RCC 7860 (cell line): ENCODE measurements at regions not wholly inside any gene's neighbourhood (a gene's known extent, or its start where the extent isn't known, plus 50 kb on each side); places are given as distances from the start of the nearest gene placed in this dataset.

Experiments used
- DNase-seq: peaks from one replicate; pipeline ENCODE4 v3.0.0-alpha.2; 2015; ENCODE audit warnings: low spot score
- FAIRE-seq: peaks from 2 replicates; lab custom pipeline; 2012; peaks lifted over from hg19 to GRCh38; lab: Jason Lieb, UNC

GRCh38 chr15:88742161-88742560, 61.1 kb upstream of the ACAN start:
- no peak for FAIRE-seq
- DNase-seq: no peak

- FAIRE-seq (no peak), DNase-seq (no peak)
These were observed 58.7 kb upstream of the ACAN start for GRCh38 chr15:88744548-88745020.

- no peak for FAIRE-seq
- no peak for DNase-seq
These were observed 58.2 kb upstream of the ACAN start for GRCh38 chr15:88745065-88745464.

- peak; percentile 79 for FAIRE-seq
- peak; percentile 17 for DNase-seq
These were observed 57.5 kb upstream of the ACAN start for GRCh38 chr15:88745696-88746095.

GRCh38 chr15:88746451-88746850, 56.8 kb upstream of the ACAN start:
- no peak for FAIRE-seq
- DNase-seq: no peak

GRCh38 chr15:88747111-88747510, 56.1 kb upstream of the ACAN start:
- FAIRE-seq (no peak), DNase-seq (no peak)

GRCh38 chr15:88747631-88748030, 55.6 kb upstream of the ACAN start:
- FAIRE-seq (no peak), DNase-seq (no peak)

GRCh38 chr15:88748081-88748480, 55.2 kb upstream of the ACAN start:
- DNase-seq: no peak
- FAIRE-seq: no peak

- DNase-seq (no peak), FAIRE-seq (no peak)
These were observed 54.6 kb upstream of the ACAN start for GRCh38 chr15:88748651-88749050.

- FAIRE-seq: no peak
- no peak for DNase-seq
These were observed 53.5 kb upstream of the ACAN start for GRCh38 chr15:88749699-88750098.

GRCh38 chr15:88752501-88752900, 50.7 kb upstream of the ACAN start:
- DNase-seq: no peak
- no peak for FAIRE-seq

- FAIRE-seq: no peak
These were observed 50.3 kb upstream of the ACAN start for GRCh38 chr15:88752951-88753350.

More at GRCh38 chr15:88752951-88753350, 50.3 kb upstream of the ACAN start:
- no peak for DNase-seq
